CD4-positive, alpha-beta memory T cell (primary cell): ENCODE measurements at regions not wholly inside any gene's neighbourhood (a gene's known extent, or its start where the extent isn't known, plus 50 kb on each side); places are given as distances from the start of the nearest gene placed in this dataset.

ENCODE experiments used
- CTCF ChIA-PET: fragments of 350-600 bp; sonication (Branson Sonifier 250); formaldehyde crosslinking; loops from one replicate; lab custom pipeline; 2021; ENCODE audit warnings: inconsistent platforms; ENCODE audit not compliant: partially characterized antibody; lab: Charles Lee
- POLR2A ChIA-PET: fragments of 350-600 bp; sonication (Branson Sonifier 250); formaldehyde crosslinking; loops from one replicate; lab custom pipeline; 2021; ENCODE audit not compliant: partially characterized antibody; lab: Charles Lee
- DNase-seq, 5 donors: peaks; one replicate each; pipeline versions ENCODE4 v3.0.0 to v3.0.0-alpha.2; 2020 to 2022; ENCODE audit warnings: mixed read lengths in 1 of 5
- H3K27ac ChIP-seq: one replicate; pipeline ENCODE4 v1.7.0; 2013; ENCODE audit warnings: low read depth, low read length
- H3K27me3 ChIP-seq: 2 replicates; pipeline ENCODE4 v1.7.0; 2013; ENCODE audit warnings: mild to moderate bottlenecking, low read length, moderate library complexity; ENCODE audit not compliant: insufficient read depth
- H3K36me3 ChIP-seq: 2 replicates; pipeline ENCODE4 v1.7.0; 2013; ENCODE audit warnings: mild to moderate bottlenecking, low read length, moderate library complexity; ENCODE audit not compliant: insufficient read depth
- H3K4me1 ChIP-seq: 2 replicates; pipeline ENCODE4 v1.7.0; 2013; ENCODE audit warnings: mild to moderate bottlenecking, low read length, moderate library complexity; ENCODE audit not compliant: insufficient read depth
- H3K4me3 ChIP-seq, 2 donors: one replicate each; pipeline ENCODE4 v1.7.0; 2013; ENCODE audit warnings: low read length in 2 of 2, mild to moderate bottlenecking in 1 of 2
- H3K9me3 ChIP-seq, 2 donors: one replicate each; pipeline ENCODE4 v1.7.0; 2013; ENCODE audit warnings: low read length in 2 of 2, control low read depth in 1 of 2; ENCODE audit not compliant: control insufficient read depth in 1 of 2
- H3K27ac Mint-ChIP-seq, 7 donors: one replicate each; pipeline ENCODE4 v1.8.0; 2020 to 2021; ENCODE audit warnings: mixed read lengths in 7 of 7, mild to moderate bottlenecking in 6 of 7, inconsistent platforms in 3 of 7, moderate library complexity in 3 of 7
- H3K27me3 Mint-ChIP-seq, 2 donors: one replicate each; pipeline ENCODE4 v1.8.0; 2020 to 2021; ENCODE audit warnings: mixed read lengths in 2 of 2
- H3K36me3 Mint-ChIP-seq, 2 donors: one replicate each; pipeline ENCODE4 v1.8.0; 2020 to 2021; ENCODE audit warnings: mixed read lengths in 2 of 2, inconsistent platforms in 1 of 2, mild to moderate bottlenecking in 1 of 2
- H3K4me1 Mint-ChIP-seq, 4 donors: one replicate each; pipeline ENCODE4 v1.8.0; 2020 to 2021; ENCODE audit warnings: mixed read lengths in 4 of 4, mild to moderate bottlenecking in 1 of 4
- H3K4me3 Mint-ChIP-seq, 8 donors: one replicate each; pipeline ENCODE4 v1.8.0; 2020 to 2021; ENCODE audit warnings: mixed read lengths in 8 of 8, mild to moderate bottlenecking in 7 of 8, moderate library complexity in 6 of 8, inconsistent platforms in 3 of 8
- H3K9me3 Mint-ChIP-seq, 8 donors: one replicate each; pipeline ENCODE4 v1.8.0; 2020 to 2021; ENCODE audit warnings: mixed read lengths in 8 of 8, mild to moderate bottlenecking in 5 of 8, inconsistent platforms in 3 of 8, moderate library complexity in 1 of 8
- intact Hi-C: fragments of 100-400 bp; cut with micrococcal nuclease; formaldehyde crosslinking; loops from one replicate; pipeline ENCODE4 v1.15.1; 2023

DNA sequence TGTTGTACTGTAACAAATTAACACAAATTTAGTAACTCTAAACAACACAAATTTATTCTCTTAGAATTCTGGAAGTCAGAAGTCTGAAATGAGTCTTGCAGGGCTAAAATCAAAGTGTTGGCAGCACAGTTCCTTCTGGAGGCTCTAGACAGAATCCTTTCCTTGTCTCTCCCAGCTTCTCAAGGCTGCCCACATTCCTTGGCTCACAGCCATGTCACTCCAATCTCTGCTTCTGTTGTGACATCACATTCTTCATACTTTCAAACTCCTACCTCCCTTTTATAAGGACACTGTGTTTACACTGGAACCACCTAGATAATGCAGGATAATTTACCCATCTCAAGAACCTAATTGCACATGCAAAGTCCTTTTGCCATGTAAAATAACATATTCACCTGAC lies 225.0 kb upstream of the PRMT6 start:
- intact Hi-C loops: no loop called here
- no peaks in the 10 kb centered on the region for H3K36me3 ChIP-seq
- H3K9me3 Mint-ChIP-seq: peaks cover 0 to 13% (median 4%) of the 10 kb centered on the region in 8 donors
- no peaks in the 10 kb centered on the region for H3K36me3 Mint-ChIP-seq
- no peaks in the 10 kb centered on the region for H3K27me3 Mint-ChIP-seq
- H3K9me3 ChIP-seq: no peaks in the 10 kb centered on the region
- H3K27ac ChIP-seq: no peak overlapping the region
- H3K4me1 Mint-ChIP-seq: no peaks in the 10 kb centered on the region
- no peaks in the 10 kb centered on the region for H3K4me1 ChIP-seq
- no peak overlapping the region for H3K4me3 Mint-ChIP-seq
- ChIA-PET CTCF (no interaction called here), POLR2A (no interaction called here)
- H3K27me3 ChIP-seq: no peaks in the 10 kb centered on the region
- H3K27ac Mint-ChIP-seq: no peak overlapping the region
- DNase-seq: no peak
- no peak overlapping the region for H3K4me3 ChIP-seq

DNA sequence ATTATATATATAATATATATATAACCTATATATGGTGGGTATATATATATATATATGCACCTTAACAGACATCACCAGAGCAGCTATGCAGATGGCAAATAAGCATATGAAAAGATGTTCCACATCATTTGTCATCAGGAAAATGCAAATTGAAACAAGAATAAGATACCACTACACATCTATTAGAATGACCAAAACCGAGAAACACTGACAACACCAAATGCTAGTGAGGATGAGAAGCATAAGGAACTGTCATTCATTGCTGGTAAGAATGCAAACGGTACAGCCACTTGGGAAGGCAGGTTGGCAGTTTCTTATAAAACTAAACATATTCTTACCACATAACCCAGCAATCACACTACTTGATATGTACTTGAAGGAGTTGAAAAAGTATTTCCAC lies 219.8 kb upstream of the PRMT6 start:
- Mint-ChIP-seq H3K4me3 (no peak overlapping the region), H3K4me1 (no peaks in the 10 kb centered on the region), H3K27ac (no peak overlapping the region), H3K36me3 (no peaks in the 10 kb centered on the region), H3K9me3 (peaks cover 0 to 8% (median under 1%) of the 10 kb centered on the region in 8 donors), H3K27me3 (no peaks in the 10 kb centered on the region)
- Histone ChIP-seq H3K4me3 (no peak overlapping the region), H3K36me3 (no peaks in the 10 kb centered on the region), H3K9me3 (no peaks in the 10 kb centered on the region), H3K4me1 (no peaks in the 10 kb centered on the region), H3K27ac (no peak overlapping the region), H3K27me3 (no peaks in the 10 kb centered on the region)
- no peak for DNase-seq
- ChIA-PET POLR2A (no interaction called here), CTCF (no interaction called here)
- intact Hi-C loops: no loop called here

DNA sequence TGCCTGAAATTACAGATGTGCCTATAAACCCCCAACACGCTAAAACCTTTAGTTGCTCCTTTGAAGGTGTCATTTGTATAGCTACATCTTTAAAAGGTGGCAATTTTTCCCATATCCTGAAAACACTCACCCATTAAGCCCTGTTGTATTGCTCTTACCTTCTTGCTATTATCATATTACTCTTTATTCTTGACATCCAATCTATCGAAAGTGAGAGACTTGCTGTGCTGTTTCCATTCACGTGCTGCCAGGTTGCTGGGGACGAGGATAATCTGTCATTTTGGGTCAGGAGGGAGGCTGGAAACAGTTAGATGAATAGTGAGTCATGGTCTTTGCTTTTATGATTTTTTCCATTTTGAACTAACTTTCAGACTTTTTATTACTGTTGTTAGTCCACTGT lies 213.0 kb upstream of the PRMT6 start:
- Mint-ChIP-seq H3K4me1 (no peaks in the 10 kb centered on the region), H3K36me3 (no peaks in the 10 kb centered on the region), H3K9me3 (peaks cover 0 to 7% (median 3%) of the 10 kb centered on the region in 8 donors), H3K27me3 (no peaks in the 10 kb centered on the region), H3K4me3 (no peak overlapping the region), H3K27ac (no peak overlapping the region)
- H3K27ac ChIP-seq: no peak overlapping the region
- H3K36me3 ChIP-seq: no peaks in the 10 kb centered on the region
- intact Hi-C loops: no loop called here
- DNase-seq: no peak
- no peaks in the 10 kb centered on the region for H3K9me3 ChIP-seq
- no peak overlapping the region for H3K4me3 ChIP-seq
- POLR2A ChIA-PET: no interaction called here
- H3K4me1 ChIP-seq: no peaks in the 10 kb centered on the region
- CTCF ChIA-PET: no interaction called here
- no peaks in the 10 kb centered on the region for H3K27me3 ChIP-seq

DNA sequence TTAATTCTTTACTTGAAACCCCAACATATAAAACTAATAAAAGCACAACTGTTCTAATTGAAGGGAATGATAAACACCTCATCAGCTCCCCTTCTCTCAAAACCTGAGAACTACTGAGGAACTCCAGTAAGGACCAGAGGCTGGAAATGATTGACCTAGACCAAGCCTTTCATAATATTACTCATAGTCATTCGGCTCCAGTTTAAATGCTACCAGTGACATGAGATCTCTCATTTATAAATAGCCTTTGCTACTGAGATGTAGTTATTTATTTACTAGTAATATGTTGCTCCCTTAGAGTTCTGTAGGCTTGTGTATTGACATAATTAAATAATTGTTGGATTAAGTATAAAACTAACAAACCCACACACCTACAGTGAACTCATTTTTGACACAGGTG lies 209.8 kb upstream of the PRMT6 start:
- Mint-ChIP-seq H3K27ac (no peak overlapping the region), H3K27me3 (no peaks in the 10 kb centered on the region), H3K36me3 (no peaks in the 10 kb centered on the region), H3K4me3 (no peak overlapping the region), H3K9me3 (peaks cover 0 to 8% (median 4%) of the 10 kb centered on the region in 8 donors), H3K4me1 (no peaks in the 10 kb centered on the region)
- ChIA-PET POLR2A (no interaction called here), CTCF (no interaction called here)
- H3K36me3 ChIP-seq: no peaks in the 10 kb centered on the region
- H3K4me3 ChIP-seq: no peak overlapping the region
- no peaks in the 10 kb centered on the region for H3K4me1 ChIP-seq
- intact Hi-C loops: no loop called here
- no peaks in the 10 kb centered on the region for H3K27me3 ChIP-seq
- H3K27ac ChIP-seq: no peak overlapping the region
- H3K9me3 ChIP-seq: no peaks in the 10 kb centered on the region
- no peak for DNase-seq

DNA sequence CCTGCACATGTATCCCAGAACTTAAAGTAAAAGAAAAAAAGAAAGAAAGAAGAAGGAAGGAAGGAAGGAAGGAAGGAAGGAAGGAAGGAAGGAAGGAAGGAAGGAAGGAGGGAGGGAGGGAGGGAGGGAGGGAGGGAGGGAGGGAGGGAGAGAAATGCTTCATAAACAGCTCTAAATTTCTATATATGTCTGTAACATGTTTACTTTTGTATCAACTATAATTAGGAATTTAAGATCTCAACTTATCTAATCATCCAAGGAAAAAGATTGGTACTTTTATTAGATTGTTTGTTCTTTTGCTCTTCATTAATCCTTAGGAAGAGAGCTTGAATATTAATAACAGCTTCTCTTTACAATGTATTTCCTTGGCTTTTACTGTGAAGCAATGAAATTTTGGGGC lies 195.4 kb upstream of the PRMT6 start:
- DNase-seq: no peak
- H3K27me3 Mint-ChIP-seq: no peaks in the 10 kb centered on the region
- Histone ChIP-seq H3K4me3 (no peak overlapping the region), H3K27ac (no peak overlapping the region), H3K27me3 (no peaks in the 10 kb centered on the region), H3K9me3 (no peaks in the 10 kb centered on the region), H3K4me1 (no peaks in the 10 kb centered on the region), H3K36me3 (no peaks in the 10 kb centered on the region)
- H3K36me3 Mint-ChIP-seq: no peaks in the 10 kb centered on the region
- no peak overlapping the region for H3K27ac Mint-ChIP-seq
- no peaks in the 10 kb centered on the region for H3K4me1 Mint-ChIP-seq
- ChIA-PET POLR2A (no interaction called here), CTCF (interaction anchor here (1.0 kb wide), 1 partner anchor 10 kb away, joined by 3 read pairs; no protein-coding TSS in a partner anchor)
- intact Hi-C loops: no loop called here
- peaks cover 2 to 21% (median 11%) of the 10 kb centered on the region in 8 donors for H3K9me3 Mint-ChIP-seq
- no peak overlapping the region for H3K4me3 Mint-ChIP-seq

DNA sequence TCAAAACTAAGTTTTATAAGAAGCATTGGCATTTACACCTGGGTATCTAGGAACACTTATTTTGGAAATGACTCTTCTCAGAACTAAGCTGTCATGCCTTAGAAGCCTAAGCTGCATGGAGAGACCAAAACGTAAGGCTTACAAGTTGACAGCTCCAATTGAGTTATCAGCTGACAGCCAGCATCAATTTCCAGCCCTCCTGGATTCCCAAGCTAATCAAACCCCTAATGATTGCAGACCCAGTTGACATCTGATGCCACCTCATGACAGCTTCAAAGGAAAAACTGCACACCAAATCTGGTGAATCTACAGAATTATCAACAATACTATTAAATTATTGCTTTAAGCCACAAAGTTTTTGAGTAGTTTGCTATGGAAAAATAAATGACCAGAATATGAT lies 187.6 kb upstream of the PRMT6 start:
- no peaks in the 10 kb centered on the region for H3K4me1 Mint-ChIP-seq
- no peaks in the 10 kb centered on the region for H3K27me3 Mint-ChIP-seq
- ChIA-PET CTCF (no interaction called here), POLR2A (no interaction called here)
- intact Hi-C loops: no loop called here
- no peak overlapping the region for H3K27ac Mint-ChIP-seq
- H3K4me3 Mint-ChIP-seq: no peak overlapping the region
- H3K9me3 Mint-ChIP-seq: peaks cover 0 to 30% (median 7%) of the 10 kb centered on the region in 8 donors
- H3K36me3 ChIP-seq: no peaks in the 10 kb centered on the region
- no peaks in the 10 kb centered on the region for H3K4me1 ChIP-seq
- no peak for DNase-seq
- no peak overlapping the region for H3K27ac ChIP-seq
- no peak overlapping the region for H3K4me3 ChIP-seq
- H3K36me3 Mint-ChIP-seq: no peaks in the 10 kb centered on the region
- no peaks in the 10 kb centered on the region for H3K27me3 ChIP-seq
- H3K9me3 ChIP-seq: no peaks in the 10 kb centered on the region

DNA sequence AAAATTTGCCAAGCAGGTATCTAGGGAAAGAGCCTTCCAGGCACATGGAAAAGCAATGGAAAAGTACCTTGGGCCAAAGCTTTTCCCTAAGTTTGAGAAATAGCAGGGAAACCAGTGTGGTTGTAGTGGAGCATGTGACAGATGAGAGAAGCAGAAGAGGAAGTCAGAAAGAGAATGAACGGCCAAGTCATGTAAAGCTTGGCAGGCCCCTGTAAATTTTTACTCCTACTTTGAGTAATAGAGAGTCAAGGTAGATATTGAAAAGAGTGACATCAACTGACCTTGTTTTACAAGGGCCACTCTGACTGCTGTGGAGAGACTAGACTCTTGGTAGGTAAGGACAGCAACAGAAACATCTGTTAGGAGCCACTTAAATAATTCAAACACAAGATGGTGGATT lies 180.9 kb upstream of the PRMT6 start:
- H3K4me1 Mint-ChIP-seq: no peaks in the 10 kb centered on the region
- ChIA-PET POLR2A (no interaction called here), CTCF (no interaction called here)
- Histone ChIP-seq H3K9me3 (no peaks in the 10 kb centered on the region), H3K4me1 (no peaks in the 10 kb centered on the region), H3K4me3 (no peak overlapping the region), H3K27me3 (no peaks in the 10 kb centered on the region), H3K36me3 (no peaks in the 10 kb centered on the region), H3K27ac (no peak overlapping the region)
- H3K36me3 Mint-ChIP-seq: no peaks in the 10 kb centered on the region
- no peak for DNase-seq
- intact Hi-C loops: no loop called here
- H3K27ac Mint-ChIP-seq: no peak overlapping the region
- H3K9me3 Mint-ChIP-seq: peaks cover 0 to 24% (median 7%) of the 10 kb centered on the region in 8 donors
- no peaks in the 10 kb centered on the region for H3K27me3 Mint-ChIP-seq
- no peak overlapping the region for H3K4me3 Mint-ChIP-seq

DNA sequence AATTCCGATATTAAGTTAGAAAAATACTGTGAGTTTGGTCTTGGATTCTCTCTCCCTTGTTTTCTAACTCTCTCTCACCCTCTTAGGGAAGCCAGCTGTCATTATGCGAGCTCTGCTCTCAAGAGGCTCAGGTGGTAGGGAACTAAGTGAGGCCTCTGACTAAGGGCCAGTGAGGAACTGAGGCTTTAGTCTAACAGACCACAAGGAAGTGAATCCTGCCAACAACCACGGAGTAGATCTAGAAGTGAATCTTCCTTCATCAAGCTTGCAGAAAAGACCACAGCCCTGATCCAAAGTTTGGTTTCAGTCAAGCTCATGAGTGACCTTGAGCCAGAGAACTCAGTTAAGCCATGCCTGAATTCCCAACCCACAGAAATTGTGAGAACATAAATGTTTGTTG lies 180.1 kb upstream of the PRMT6 start:
- H3K27ac Mint-ChIP-seq: no peak overlapping the region
- Histone ChIP-seq H3K9me3 (no peaks in the 10 kb centered on the region), H3K4me1 (no peaks in the 10 kb centered on the region), H3K27me3 (no peaks in the 10 kb centered on the region), H3K4me3 (no peak overlapping the region), H3K27ac (no peak overlapping the region), H3K36me3 (no peaks in the 10 kb centered on the region)
- POLR2A ChIA-PET: no interaction called here
- peaks cover 0 to 20% (median 5%) of the 10 kb centered on the region in 8 donors for H3K9me3 Mint-ChIP-seq
- no peak for DNase-seq
- no peaks in the 10 kb centered on the region for H3K4me1 Mint-ChIP-seq
- CTCF ChIA-PET: no interaction called here
- intact Hi-C loops: no loop called here
- H3K36me3 Mint-ChIP-seq: no peaks in the 10 kb centered on the region
- H3K4me3 Mint-ChIP-seq: no peak overlapping the region
- H3K27me3 Mint-ChIP-seq: no peaks in the 10 kb centered on the region
